Hematopoietic multipotent progenitor cell treated with erythropoietin and hydrocortisone succinate and interleukin-3 and kit ligand, for 17 days (in vitro differentiated cells): ENCODE measurements at regions not wholly inside any gene's neighbourhood (a gene's known extent, or its start where the extent isn't known, plus 50 kb on each side); places are given as distances from the start of the nearest gene placed in this dataset.

Experiments
- DNase-seq: peaks from one replicate; pipeline ENCODE4 v3.0.0-alpha.2; 2015; ENCODE audit warnings: low spot score

DNA sequence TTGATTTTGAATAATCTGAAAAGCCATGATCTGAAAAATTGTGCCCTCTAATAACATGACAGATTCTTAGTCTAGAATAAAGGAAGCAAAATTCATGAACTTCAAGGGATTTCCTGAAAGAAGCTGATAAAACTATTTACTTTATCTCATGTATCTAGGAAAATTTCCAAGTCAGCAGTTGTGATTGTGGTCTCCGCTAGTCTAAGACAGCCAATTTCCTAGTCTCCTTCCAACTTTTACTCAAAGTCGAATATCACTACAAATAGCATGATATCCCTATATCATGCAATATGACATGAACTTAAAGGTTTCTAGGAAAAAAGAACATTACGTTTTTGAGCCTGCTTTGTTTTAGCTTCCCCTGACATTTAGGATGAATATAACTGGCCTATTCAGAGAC is 202.1 kb upstream of the GHITM start:
- no peak for DNase-seq

DNA sequence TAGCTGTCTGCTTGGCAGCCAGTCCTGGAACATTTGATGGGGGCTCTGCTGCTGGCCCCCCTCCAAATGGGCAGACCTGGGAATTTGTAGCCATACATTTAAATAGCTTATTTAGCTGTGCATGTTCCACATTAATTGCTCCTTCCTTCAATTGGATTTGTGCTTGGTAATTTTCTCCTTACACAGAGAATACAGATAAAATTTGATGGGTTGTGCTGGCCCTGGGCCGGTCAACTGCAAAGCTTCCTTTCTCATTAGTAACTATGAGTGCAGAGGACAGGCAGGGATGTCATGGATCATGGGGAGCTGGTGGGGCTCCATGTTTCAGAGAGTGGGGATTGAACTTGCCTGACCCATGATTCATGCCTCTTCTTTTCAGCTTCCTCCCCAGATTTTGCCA is 201.5 kb upstream of the GHITM start:
- DNase-seq, result no peak

DNA sequence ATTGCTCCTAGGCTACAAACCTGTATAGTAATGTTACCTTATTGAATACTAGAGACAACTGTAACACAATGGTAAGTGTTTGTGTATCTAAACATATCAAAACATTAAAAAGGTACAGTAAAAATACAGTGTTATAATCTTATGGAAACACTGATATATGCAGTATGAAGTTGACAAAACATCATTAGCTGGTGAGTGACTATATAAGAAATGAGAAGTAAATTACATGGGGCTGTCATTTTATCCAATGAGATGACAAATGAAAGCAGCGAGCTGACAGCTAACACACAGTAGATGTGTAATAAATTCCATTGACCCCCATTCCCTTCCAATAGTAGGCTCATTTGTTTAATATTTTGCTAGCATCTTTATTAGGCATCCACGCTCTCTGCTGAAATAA is 198.1 kb upstream of the GHITM start:
- no peak for DNase-seq

DNA sequence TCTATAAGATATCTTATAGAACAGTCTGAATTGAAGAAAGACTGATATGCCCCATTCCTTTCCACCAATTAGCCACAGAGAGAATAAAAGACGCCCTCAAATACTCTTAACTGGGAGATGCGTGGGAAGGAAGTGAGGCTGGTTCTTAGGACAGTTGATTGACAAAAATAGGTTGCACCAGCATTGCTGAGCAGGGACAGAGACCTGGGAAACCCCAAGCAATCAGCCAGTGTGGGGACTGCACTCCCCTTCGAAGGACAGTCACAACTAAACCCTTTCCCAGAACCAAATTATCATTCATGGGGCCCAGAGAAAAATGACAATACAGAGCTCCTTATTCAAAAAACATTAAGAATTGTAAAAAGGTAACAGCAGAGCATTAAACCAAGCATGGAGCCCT is 196.9 kb upstream of the GHITM start:
- no peak for DNase-seq

DNA sequence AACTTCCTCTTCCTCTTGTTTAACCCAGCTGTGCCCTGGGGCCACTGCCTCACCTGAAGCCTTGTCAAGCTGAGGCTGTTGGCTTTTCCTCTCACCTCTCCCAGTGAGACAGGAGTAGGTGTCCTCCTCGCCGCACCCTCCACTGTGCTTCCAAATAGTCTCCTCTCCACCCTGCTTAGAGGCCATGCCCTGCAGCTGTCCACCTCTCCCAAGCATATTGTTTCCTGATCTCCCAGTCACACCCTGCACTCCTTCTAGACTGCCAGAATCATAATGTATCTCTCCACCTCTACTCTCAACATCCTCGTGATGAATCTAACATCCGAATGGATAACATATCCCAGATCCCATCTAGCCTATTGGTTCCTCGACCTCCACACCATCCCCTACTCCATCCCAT is 196.3 kb upstream of the GHITM start:
- DNase-seq, result no peak

DNA sequence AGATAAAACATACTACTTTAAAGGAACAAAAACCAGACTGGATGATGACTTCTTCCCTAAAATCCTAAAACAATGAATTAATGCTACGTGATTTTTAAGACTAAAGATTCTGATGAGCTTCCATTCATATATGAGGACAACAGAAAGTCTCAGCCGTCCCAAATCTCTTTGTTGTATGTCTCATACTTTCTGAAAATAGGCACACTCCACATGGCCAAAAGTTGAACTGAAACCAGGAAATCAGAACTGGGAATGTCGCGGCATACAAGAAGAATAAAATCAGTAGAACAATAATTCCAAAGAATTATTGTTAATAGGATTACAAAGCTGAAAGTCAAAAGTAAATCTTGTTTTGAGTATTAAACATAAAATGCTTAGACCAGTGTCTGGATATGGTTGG is 195.4 kb upstream of the GHITM start:
- no peak for DNase-seq

DNA sequence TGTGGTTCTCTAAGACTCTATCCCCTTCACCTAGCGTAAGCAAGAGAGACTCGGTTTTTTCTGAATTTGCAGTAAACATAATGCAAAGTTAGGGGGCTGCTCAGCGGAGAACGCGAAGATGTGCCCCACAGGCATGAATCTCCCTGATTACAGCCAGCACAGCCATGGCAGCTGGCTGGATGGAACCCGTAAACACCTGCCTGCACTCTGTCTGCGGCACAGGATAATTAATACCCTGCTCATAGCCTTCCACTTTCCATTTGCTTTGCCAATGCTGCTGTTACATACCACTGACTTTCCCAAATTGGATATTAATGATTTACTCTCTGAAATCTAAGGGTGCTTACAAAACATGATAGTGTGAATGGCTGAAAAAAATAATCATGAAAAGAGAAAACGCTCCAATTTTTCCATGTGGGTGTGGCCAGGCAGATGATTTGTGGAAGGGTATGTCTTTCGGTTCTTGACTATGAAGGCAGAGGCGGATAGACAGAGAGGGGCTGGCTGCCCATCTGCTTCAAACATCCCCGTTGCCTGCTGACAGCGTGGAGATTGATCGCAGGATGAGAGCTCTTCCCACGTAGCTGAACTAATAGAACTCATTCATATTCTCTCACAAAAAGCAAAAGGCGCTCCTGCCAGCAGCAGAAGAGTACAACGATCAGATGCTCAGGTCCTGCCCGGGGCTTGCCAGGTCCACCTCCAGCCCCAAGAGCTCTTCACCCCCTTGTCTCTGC is 193.2 kb upstream of the GHITM start:
- DNase-seq, result no peak

DNA sequence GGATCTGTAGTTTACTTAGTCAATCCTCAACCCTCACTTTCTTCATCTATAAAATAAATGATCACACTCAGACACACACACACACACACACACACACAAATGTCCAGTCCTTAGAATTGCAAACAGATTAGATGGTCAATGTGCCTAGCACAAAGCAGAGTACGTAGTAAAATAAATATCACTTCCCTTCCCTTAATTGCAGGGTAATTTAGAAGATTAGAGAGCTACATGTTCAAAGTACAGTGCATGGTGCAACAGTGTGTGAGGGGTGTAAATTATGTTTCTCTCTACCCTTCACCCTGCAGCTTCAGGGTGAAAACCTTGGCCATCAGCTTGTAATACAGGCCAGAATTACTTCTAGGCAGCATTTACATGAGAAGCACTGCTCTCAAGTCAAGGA is 187.0 kb upstream of the GHITM start:
- no peak for DNase-seq

DNA sequence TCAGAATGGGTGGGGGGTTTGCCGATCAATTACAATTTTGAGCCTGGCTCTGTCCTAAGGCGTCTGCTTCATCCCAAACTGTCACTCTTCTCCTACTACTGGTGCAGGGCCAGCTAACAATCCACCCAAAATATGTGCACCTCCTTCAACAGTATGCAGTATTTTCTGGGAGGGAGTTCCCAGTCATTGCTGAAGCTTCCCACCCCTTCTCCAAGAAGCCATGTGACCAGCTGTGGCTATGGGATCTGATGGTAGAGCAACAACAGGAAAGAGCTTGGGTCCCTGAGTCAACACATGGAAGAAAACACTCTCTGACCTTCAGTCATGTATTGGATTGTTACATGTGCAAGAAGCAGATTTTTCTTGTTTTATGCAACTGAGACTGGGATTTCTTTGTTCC is 185.7 kb upstream of the GHITM start:
- DNase-seq, result no peak

DNA sequence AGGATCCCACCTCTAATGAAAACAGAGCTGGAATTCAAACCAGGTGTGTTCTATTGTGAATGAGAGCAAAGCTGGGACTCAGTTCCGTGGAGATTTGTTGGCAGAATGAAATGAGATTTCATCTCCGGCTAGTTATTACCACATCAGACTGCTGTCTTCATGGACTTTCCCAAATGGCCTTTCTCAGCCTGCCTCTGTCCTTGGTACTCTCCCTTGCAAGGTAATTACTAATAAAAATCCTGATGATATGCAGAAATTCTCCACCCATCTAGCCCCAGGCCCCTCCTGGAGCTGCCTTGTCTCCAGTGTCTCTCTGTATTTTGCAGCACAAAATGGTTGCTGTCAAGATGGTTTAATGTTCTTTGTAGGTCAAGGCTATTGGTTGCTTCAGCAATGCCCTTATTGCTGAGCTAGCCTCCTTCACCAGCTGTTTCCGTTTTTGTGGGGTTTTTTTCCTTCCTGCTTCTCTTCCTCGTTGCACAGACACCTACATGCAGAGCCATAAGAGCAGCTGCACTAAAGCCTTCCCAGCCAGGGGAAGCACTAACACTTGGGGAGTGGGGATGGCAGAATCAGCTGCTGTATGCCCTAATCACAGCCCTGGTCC is 185.0 kb upstream of the GHITM start:
- DNase-seq, result no peak

DNA sequence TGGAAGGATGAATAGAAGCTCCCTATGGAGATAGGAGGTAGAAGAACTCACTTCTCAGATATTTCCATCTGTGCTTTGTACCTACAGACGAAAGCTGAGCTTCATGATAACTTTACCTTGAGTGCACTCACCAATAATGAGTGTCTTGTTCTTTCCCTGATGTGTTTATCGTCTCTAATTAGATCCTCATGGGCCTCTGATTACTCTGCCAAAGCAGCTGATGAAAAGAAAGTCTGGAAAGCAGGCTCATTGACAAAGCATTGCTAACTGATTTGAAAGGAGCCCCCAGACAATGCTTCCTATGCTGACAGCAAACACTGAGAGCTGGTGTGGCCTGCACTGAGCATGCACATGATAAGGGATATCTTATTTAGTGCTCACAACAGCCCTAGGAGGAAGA is 183.9 kb upstream of the GHITM start:
- DNase-seq, result no peak

DNA sequence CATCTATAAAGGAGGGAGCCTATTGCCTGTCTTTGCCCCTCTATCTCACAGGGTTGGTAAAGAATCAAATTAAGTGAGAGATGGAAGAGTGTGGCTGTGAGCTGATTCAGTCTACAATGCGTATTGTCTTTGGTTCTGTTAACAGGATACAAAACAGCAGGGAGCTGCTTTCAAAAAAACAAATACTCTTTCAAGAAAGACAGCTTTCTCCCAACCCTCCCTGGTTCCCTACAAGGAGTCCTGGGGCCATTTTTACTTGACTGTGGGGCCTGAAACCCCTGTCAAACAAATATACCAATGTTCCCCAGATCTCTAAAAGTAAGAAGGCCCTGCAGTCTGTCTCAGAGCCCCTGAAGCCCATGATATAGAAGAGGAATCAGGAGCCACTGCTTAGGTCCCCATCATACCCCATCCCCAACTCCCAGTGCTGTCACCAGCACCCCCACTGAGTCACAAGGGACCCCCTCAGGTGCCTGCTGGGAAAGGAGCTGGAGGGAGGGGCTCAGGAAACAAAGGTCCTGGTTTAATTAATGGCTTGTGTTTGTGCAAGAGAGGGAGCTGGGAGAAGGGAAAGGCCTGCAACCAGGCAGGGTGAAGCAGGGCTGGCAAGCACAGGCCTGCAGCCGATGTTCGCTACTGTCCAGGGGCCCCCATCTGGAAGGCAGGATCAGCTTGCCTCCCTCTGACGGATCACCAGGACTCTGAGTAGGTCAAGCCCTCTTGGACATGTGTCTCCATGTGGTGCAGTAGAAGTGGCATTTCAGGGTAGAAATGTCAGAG is 182.0 kb upstream of the GHITM start:
- DNase-seq, result no peak

DNA sequence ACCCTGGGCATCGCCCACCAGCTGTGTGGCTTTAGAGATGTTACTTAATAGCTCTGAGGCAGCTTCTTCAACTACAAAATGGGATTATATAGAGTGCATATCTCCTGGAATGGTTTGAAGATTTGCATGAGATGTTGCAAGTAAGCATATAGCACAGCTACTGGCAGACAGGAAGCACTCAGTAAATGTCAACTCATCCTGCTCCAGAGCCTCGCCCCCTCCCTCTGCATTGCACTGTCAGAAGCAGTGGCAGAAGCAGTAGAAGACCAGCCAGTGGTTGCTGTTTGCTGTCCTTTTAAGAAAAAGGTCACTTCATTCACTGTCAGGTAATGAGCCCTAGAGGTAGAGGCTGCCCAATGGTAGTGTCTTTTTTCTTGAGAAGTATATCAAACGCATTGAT is 180.0 kb upstream of the GHITM start:
- DNase-seq, result no peak

DNA sequence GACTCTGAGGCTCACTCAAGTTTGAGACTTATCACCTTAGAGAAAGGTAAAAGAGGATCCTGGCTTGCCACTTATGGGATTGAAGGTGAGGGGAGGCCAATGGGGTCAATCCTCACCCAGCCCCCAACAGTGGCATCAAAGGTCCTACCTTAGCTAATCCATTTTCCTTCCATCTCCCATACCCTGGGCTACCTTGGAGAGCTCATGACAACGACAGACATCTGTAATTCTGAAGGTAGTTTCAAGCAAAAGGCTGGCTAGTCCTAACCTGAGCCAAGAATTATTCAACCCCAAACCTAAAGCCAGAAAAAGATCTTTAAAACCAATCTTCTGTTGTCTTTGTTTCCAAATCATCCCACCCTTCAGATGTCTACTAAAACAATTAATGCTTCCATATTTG is 179.2 kb upstream of the GHITM start:
- no peak for DNase-seq

DNA sequence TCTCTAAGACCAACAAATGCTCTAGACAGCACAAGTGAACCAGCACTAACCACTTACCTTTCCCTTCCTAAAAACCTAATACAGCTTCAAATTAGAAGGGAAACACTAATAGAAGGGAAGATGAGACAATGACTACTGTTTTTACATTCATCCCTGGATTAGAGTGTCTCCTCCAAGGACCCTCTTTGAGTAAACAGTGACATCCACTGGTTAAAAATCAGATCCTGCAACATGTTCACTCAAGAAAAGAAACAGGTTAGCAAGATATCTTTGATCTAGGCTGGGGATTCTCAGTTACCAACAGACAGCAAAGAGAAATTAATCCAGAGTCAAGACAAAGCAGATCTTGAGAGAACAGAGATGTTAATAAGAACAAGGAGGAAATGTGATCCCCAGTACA is 177.7 kb upstream of the GHITM start:
- DNase-seq, result no peak

DNA sequence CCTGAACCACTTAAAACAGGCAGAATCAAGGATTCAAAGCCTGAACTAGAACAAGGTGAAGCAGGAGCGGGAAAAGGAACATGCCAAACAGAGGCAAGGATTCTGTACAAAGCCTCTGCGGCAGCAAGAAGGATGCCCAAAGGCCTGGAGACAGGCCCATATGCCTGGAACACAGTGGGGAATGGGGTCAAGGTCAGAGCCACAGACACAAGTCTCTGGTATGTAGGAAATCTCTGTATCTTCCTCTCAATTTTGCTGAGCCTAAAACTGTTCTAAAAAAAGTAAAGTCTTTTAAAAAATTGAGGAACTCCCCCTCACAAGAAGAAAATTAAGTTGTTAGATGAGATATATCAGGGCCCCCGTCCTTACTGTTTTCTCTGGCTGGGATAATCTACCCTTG is 175.9 kb upstream of the GHITM start:
- DNase-seq, result no peak

DNA sequence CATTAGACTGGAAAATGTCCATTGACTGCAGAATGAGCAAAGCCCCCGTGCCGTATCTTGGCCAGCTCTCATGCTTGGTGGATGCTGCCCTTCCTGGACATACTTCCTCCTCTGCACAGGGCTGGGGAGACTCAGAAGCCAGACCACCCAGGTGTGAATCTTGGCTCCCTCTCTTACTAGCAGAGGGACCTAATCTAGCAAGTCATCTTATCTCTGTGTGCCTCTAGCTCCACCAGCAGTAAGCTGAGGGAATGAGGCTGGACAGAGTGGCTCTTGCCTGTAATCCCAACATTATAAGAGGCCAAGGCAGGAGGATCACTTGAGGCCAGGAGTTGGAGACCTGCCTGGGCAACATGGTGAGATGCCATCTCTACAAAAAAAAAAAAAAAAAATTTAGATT is 173.8 kb upstream of the GHITM start:
- no peak for DNase-seq

DNA sequence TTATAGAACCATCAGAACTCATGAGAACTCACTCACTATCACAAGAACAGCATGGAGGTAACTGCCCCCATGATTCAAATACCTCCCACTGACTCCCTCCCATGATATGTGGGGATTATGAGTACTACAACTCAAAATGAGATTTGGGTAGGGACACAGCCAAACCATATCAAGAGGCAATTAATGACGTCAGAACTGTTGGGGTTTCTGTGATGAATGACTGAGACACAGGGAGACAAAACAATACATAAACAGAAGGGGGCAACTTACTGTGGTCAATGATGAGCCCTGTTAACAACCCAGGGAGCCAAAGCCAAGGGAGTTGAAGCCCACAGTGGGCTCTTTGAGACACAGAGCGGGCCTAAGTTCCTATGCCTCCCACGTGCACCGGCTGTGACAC is 171.3 kb upstream of the GHITM start:
- no peak for DNase-seq

DNA sequence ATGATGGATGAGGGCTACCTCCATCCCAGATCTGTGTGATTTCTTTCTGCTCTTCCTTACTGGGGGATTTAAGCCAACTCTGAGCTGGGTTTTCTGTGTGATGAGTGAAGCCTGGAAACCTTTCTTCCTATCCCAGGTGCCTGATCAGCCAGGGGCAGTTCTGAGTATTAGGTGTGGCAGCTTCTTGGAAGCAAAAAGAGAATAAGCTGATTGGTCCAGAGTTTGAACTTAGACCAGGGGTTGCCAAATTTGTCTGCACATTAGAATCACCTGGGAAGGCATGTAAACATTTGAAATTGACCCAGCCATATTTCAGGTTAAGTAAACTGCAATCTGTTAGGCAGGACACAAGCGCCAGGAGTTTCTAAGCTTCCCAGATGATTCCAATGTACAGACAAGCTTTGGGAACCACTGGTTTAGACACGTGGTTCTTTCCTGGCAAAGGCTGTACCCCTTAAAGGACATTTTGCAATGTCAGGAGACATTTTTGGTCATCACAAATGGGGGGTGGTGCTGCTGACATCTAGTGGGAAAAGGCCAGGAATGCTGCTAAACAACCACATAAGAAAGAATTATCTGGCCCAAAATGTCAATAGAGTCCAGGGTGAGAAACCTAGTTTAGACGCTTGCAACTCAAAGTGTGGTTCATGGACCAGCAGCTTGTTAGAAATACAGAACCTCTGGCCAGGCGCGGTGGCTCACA is 160.5 kb upstream of the GHITM start:
- DNase-seq, result no peak

DNA sequence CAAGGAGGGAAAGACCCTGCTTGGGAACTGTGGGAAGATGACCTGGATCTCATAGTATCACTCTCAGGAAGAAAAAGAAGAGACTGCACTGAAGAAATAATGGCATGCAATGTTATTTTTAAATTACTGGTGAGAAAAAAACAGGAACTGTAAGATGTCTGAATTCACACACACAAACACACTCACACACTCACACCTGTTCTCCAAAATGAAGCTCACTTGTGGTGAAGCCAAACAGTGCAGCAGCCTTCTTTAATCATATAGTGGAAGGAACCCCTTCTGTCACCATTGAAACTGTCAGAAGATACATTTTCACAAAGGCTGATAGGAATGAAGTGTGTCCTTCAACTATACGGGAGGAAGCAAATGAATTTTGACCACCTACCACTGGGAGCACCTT is 156.5 kb upstream of the GHITM start:
- no peak for DNase-seq

DNA sequence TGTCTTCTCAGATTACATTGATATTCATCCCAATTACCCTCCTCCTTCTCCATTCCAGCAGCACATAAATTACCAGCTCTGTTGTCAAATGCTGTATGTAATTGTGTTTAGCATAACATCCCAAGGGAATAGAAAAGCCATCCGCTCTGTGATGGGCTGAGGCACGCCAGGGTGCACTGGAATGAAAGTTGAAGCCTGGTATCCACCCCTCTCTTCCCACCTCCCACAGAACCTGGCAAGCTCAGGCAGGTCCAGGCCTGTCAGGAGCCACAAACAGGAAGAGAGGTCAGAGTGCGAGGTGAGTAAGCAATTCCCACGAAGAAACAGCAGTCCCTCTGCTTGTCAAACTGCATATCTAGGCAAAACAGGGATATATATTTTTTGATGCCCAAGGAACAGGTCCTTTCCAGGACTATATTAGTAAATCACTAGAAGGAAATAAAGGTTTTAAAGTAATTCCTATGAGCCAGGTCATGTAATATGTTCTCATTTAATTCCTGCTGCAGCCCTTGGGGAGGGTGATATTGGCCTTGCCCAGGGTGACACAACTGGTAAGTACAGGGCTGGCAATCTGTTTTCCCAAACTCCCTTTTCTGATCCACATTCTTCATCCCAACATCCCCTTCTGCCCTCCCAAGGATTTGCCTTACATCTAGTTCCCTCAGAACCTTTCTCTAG is 155.6 kb upstream of the GHITM start:
- DNase-seq, result no peak

DNA sequence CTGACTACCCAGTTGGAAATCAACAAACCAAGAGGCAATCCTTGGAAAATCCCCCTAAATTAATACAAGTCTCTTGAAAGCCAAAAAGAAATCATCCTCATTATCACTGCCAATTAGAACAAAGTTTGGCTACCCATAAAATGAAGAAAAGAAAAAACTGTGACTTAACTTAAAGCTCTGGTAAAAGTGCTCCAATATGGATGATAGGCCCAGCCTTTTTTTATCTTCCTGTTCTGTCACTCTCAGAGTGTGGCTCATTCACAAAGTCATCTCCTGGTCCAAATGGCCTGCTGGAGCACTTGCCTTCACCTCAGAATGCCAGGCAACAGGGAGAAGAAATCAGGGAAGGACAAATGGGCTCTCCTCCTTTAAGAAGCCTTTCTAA is 155.1 kb upstream of the GHITM start:
- DNase-seq, result no peak
